NCI-H345 treated with DMSO at 0.1 percent for 48 hours (cell line): ENCODE measurements at regions not wholly inside any gene's neighbourhood (a gene's known extent, or its start where the extent isn't known, plus 50 kb on each side); places are given as distances from the start of the nearest gene placed in this dataset.
"Not testable (repeated sequence)": the region's sequence is repeated elsewhere in the genome, so short reads cannot be mapped to it uniquely, and the experiment has no call there.

Experiments
- DNase-seq: peaks from one replicate; lab custom pipeline; 2025; ENCODE audit not compliant: unreplicated experiment; lab: John Stamatoyannopoulos, UW

DNA sequence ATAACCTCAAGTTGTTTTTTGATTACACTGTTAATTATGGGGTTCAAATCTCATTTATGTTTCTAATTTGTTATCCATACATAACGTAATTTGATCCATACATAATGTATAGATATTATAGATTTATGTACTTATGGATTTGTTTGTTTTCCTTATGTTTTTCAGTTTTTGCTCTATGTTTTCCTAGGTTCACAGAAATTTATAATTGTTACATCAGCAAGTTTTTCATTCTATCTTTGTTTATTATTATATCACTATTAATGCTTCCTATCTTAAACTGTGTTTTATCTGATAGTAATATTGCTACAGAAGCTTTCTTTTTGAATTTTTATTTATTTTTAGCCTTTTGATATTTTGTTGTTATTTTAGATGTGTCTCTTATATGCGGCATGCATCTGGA, 194.3 kb upstream of the SOX21 start:
- no peak for DNase-seq

DNA sequence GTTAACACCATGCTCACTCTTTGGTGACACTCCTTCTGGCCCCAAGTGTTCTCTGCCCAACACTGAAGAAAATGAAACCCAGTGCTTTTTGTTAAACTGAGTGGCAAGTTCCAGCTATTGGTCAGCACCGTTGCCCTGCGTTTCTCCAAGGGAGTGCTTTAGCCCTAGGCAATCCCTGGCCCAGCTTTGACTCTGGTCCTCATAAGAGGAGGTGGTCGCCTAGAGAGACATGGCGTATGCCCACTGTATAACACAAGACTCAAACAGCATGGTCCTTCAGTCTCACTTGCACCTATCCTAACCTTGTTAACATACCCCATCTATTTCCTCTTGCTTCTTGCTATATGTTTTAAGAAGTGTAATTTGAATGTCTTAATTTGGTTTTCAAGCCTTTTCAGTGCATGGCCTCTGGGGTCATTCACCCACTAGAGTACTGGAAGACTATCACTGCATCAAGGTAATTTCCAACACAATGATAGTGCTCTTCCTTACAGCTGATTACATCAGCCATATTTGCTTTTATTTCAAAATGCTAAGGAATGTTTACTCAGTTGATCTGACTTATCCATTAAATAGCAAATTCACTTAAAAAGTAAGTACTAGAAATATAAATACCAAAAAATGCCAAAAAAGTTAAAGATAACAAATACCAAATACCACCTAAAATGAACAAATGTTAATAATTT, 190.5 kb upstream of the SOX21 start:
- DNase-seq: no peak

DNA sequence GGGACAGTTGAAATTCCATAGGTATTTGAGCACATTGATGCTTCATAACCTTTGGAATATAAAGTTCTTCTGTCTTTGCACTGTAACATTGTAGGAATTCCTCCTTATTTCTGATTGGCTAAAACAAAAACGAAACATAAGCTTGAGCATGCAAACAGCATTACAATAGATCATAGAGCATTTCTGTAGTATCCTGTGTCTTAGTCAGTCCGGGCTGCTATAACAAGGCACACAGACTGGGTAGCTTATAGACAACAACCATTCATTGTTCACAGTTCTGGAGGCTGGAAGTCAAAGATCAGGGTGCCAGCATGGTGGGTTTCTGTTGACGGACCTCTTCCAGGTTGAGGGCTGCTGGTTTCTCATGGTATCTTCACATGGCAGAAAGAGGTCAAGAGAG, 188.7 kb upstream of the SOX21 start:
- no peak for DNase-seq

DNA sequence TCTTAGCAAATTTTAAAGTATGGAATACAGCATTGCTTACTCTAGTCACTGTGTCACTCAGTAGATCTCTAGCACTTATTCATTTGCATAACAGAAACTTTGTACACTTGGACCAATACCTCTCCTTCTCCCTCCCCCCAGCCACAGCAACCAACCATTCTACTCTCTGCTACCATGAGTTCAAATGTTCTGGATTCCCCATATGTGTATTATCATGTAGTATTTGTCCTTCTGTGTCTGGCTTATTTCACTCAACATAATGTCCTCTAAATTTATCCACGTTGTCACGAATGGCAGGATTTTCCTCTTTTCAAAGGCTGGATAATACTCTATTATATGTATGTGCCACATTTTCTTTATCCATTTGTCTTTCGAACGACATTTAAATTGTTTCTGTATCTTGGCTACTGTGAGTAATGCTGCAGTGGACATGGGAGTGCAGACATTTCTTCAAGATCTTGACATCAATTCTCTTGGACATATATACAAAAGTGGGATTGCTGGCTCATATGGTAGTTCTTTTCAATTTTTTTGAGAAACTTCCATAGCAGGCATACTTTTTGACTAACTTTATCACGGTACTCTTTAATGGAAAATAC, 184.5 kb upstream of the SOX21 start:
- no peak for DNase-seq

DNA sequence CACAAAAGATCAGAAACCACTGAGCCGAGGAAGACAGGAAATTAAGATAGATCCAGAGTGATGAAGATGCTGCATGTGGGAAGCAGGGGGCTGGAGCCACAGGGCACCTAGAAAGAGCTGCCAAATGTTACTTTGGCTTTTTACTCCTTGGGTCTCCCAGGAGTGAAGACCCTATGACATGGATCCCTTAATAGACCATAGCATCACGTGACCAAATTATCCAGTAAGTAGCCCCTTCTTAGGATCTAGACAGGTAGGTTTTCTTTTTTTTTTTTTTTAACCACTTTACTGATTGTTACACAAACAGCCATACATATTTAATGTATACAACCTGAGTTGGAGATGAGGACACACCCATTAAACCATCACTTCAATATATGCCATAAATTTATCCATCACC, 183.9 kb upstream of the SOX21 start:
- DNase-seq: no peak

DNA sequence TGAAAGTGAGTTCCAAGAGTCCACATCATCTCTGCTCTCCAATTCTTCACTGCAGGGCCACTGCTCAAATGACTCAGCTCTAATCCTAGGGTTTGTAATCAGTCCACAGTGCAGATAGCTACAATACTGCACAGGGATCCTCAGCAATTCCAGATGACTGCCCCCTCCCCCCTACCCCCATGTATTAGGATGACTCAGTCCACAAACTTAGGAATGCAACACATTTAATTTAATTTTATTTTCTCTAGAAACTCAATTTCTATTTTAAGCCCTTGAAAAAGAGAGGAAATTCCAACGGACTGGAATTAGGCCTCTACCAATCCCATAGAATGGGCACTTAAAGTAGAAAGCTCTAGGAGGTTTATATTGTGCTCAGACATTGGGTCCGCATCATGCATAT, 173.8 kb upstream of the SOX21 start:
- no peak for DNase-seq

DNA sequence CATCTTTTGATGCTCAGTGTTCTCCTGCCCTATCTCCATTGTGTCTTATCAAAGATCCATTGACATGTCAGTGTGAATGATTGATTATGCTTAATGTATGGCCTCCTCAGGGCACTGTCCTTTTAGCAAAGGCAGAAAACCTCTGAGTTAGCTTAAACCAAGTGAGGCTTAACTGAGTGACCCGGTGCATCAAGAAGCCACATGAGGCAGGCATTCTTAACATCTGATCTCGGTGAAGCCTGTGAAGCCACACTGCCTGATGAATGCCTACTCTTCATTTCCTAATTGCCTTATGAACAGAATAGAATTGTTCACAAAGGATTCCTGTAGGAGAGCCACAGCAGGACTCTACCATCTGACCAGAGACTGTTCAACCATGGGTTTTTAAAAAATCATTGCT, 168.1 kb upstream of the SOX21 start:
- DNase-seq: no peak

DNA sequence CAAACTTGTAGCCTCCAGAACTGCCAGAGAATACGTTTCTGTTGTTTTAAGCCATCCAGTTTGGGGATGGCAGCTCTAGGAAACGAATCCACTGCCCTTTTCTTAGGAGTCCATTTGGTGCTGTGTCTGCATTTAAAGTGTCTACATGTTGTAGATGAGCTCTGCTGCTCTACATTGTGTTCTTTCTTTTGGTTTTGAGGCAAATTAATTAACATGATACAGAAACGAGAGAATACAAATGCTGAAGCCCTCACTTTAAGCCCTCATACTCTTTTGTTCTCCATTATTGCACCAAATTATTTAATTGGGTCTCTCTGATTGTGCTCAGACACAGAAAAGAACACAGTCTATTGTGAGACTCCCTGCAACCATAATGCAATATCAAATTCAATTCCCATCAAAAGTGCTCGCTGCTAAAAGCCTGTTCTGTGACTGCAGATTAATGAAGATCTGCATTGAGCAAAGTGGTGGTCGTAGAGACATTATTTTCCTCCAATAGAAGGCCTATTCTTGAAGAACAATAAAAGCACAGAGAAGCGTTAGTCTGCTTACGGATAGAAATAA, 166.3 kb upstream of the SOX21 start:
- DNase-seq: no peak

DNA sequence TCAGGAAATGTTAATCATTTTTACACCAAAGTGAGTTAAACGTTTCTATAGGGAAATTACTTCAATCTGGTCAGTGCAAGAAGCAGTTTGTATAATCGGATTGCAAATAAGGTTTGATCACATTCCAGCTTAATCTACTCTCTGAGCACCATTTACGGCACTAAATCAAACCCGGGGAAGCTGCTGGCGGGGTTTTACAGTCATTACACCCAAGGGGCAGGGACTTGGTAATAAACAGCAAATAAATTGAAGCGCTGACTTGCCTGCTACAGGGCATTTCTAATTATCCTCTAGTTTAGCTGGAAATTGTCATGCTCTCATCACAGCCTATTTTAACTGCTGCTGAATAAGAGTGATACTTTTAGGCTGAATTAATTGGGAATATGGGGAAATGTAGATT, 152.1 kb upstream of the SOX21 start:
- DNase-seq: no peak

DNA sequence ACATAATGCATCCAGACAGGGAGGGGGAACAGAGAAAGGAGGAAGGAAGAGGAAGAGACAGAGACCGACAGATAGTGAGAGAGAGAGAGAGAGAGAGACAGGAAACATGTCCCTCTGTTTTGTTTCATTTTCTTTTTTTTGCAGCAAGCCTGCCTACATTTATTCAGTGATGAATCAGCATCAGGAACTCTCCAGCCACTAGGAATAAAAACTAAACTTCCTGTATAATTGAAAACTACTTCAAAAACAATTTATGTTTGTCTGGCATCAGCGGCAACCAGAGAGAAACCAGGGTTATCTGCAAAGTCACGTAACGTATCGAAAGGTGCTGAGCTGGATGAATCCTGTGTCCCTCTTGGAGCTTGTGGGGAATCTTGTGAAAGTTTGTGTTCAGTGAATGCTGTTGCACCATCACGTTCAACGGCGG, 148.6 kb upstream of the SOX21 start:
- no peak for DNase-seq

DNA sequence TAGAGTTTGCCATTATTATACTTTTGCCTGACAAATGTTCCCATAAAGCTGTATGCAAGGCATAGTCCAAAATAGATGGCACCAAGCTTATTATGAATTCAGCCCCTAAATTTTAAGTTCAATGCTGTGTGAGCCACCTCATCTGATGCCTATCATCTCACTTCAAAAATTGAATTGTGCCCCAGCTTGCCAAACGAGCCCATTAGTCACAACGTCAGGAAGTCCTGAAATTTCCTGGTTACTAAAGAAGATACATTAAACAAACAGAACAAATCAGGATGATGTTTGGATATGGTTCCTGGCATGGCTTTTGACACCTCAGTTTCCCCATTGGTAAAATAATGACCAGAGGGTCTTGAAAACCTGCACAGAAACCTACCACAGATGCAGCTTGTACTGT, 147.5 kb upstream of the SOX21 start:
- DNase-seq: no peak

DNA sequence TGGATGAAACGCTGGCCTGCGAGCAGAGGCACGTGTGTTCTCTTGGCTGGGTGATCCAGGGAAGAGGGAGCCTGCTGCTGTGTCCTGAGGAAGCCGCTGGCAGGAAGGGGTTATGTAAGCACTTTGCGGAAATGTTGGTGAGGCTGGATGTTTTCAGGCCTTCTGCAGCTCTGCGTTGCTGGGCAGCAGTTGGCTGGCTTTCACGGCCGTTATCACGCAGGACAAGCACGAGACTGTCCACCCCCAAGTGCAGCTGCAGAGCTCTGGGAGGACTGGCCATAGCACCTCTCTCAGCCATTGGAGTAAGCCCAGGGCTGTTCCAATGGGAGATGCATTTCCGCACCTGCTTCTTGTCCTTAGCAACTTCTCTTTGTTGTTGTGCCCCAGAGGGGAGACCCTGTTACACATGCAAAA, 146.9 kb upstream of the SOX21 start:
- no peak for DNase-seq

DNA sequence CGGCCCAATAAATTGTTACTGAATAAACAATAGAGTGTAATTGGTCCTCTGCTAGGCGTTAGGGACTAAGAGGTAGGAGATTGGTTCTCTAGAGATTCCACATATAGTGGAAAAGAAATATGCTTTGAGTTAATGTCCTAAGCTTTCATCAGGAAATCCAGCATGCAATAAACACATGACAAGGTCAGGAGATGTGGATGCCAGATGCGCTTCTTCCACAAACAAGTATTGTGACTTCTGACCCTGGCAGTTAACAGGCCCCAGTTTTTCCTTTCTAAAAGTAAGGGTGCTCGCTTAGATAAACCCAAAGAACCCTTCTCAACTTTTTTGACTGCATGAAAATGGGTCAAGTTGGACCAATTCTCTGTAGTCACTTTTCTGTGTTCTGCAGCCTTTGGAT, 146.5 kb upstream of the SOX21 start:
- no peak for DNase-seq

DNA sequence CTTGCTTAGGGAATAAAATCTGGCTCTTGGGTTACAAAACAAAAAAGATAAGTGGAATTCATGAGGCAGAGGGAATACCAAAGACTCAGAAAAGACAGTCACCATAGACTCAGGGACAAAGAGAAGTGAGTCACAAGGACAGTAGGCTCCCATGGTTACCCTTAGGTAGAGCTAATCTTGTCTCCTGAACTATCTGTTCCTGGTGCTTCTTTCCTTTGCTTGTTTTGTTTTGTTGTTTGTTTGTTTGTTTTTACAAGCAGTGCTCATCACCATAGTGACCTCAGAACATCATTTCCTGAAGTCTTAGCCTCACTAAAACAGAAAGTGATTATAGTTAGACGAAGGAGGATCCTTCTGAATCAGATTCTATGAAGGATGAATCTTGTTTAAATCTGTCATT, 142.3 kb upstream of the SOX21 start:
- DNase-seq: no peak

DNA sequence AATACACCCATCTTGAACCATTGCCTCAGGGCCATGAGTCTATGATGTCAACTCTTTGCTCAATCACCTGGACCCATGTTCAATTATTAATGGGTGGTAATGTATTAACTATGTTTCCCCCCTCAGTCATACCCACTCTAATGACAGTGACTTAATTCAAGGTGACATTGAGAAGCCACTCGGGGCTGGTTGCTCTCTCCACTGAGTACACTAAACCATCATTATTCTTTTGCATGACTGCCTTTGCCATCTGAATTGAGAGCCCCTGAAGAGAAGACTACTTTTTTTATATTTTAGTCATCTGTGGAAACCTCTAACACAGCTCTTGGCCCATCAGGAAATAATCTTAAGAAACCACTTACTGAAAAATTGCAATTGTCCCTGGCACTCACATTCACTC, 139.2 kb upstream of the SOX21 start:
- no peak for DNase-seq

DNA sequence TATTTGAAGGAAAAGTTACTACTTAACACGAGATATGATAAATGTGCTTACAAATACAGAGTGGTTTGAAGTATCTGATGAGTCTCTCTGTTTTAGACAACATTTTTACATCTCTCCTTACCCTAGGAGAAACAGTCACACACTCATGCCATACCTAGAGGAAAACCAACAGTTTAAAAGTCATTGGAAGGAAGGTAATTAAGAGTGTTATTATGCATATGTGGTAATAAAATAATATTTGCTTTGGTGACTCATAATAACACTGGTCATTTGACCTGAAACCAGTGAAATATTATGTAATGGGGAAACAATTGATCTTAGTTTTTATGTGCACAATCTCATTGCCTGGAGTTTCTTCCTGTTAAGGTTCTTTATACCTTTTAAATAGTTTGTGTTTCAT, 136.9 kb upstream of the SOX21 start:
- no peak for DNase-seq

DNA sequence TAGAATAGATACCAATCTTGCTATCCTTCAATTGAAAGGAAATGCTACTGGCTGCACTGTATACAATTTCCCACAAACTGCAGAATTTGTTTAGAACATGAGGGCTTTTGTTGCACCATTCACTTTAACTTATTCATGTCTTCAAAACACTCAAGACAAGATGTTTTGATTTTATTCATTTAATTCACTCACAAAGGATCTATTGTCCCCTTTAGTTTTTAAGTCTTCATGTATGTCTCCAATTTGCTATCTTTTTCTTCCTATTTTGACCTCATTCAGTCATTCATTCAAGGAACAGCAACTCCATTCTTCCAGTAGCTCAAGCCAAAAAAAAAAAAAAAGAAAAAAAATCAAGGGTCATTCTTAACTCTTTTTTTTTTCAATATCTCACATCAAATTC, 130.6 kb upstream of the SOX21 start:
- DNase-seq: no peak

DNA sequence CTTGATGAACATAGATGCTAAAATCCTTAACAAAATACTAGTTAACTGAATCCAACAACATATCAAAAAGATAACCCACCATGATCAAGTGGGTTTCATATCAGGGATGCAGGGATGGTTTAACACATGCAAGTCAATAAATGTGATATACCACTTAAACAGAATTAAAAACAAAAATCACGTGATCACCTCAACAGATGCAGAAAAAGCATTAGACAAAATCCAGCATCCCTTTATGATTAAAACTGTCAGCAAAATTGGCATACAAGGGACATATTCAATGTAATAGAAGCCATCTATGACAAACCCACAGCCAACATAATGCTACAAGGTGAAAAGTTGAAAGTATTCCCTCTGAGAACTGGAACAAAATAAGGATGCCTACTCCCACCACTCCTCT, 124.7 kb upstream of the SOX21 start:
- DNase-seq: not testable (repeated sequence)

DNA sequence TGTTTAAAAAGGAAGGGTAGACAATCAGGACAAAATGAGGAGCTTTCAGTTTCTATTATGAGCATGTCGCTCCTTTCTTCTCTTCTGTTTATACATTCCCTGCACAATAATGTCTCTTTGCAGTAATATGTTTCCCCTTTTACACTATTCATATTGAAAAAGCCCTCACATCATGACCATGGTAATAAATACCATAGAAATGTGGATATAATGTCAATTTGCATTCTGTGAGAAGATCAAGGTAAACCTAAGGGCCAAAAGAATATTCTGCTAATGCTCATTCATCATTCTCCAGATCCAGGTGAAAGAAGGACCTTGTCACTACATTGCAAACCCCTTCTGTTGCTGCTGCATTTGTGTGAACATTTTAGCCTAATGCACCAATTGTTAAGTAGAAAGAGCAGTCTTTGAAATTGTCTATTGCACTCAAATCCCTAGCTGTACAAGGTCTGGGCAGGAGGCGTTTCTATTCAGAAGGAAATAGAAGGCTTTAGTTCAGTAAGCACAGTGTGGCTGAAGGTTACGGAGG, 117.6 kb upstream of the SOX21 start:
- DNase-seq: peak; percentile 16

DNA sequence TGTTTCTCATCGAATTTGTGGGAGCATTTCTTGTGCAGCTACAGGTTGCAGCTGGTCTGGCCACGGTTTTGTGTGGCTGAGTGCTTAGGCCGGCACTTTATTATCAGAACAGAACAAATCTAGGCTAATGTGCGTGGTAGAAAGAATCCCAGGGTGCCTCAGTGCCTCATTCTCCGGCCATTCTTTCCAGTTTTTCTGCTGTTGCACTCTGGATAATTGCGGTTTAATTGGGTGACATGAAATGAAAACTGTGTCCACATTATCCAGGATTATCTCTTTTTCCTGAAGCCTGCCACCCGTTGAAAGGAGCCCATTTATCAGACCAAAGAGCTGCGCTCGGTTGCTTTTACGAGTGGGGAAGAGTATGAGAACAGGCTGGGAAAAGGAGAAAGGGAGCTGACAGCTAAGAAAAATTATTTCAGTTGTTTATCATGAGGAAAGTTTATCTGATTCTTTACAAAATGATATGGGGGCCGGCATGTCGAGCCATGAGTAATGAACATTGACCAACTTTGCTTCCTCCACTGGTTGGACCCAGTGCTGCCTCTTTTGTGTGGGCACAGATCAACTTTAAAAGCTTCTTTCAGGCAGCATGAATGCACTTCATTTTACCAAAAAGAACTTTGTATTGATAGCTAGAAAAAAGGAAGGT, 117.0 kb upstream of the SOX21 start:
- DNase-seq: peak; percentile 41

DNA sequence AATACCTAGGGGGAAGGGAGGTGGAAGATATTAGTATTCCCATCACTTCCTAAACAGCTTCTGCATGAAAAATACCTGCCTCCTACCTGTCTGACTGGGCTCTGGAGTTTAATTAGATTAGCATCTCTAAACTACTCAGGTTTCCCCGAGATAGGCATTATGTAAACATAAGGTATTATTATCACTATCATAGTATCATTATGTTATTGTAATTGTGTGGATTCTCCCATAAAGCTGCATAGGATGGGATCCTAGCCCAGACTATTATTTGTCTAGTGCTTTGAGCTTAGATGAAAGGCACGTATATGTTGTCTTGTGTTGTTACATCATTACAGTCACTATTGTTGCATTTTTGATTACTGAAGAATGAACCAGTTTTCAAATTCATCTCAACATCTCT, 115.2 kb upstream of the SOX21 start:
- DNase-seq: peak; percentile 69

DNA sequence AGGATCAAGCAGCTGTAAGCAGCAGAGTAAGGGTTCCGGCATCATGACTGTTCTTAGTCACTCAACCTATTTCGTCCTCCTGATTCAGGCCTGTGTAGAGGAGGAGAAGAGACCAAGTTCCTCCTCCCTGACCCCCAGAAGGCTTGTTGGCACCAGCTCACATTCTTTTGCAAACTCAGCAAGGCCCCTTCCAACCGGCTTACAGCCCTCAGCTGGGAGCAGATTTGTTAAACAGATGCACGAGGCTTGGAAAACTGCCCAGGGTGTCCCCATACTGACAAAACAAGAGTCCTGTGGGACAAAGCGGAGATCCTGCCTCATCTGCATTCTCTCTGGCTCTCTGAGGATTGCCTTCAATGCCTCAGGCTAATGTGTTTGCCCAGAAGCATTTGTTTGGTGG, 113.2 kb upstream of the SOX21 start:
- peak; percentile 90 for DNase-seq
